Cardiac muscle cell (in vitro differentiated cells and primary cell): ENCODE measurements at regions not wholly inside any gene's neighbourhood (a gene's known extent, or its start where the extent isn't known, plus 50 kb on each side); places are given as distances from the start of the nearest gene placed in this dataset.
"Not testable (repeated sequence)": the region's sequence is repeated elsewhere in the genome, so short reads cannot be mapped to it uniquely, and the experiment has no call there.

Experiments
- DNase-seq, 2 donors: peaks; one replicate each; pipeline versions ENCODE4 v3.0.0 to v3.0.0-alpha.2; 2010 to 2017; ENCODE audit warnings: low read depth in 1 of 2, low spot score in 1 of 2
- H3K27ac ChIP-seq: fragments of 200-600 bp; sonication (generic); 2 replicates; pipeline ENCODE4 v1.5.1; 2016
- H3K27me3 ChIP-seq: fragments of 200-600 bp; sonication (generic); 2 replicates; pipeline ENCODE4 v1.6.0; 2016; ENCODE audit warnings: control low read depth
- H3K36me3 ChIP-seq: fragments of 200-600 bp; sonication (generic); 2 replicates; pipeline ENCODE4 v1.5.1; 2016; ENCODE audit warnings: control low read depth
- H3K4me1 ChIP-seq: fragments of 200-600 bp; sonication (generic); 2 replicates; pipeline ENCODE4 v1.8.1; 2017; ENCODE audit warnings: low read depth, mild to moderate bottlenecking, mixed run types
- H3K4me3 ChIP-seq: fragments of 200-600 bp; sonication (generic); 2 replicates; pipeline ENCODE4 v1.5.1; 2016; ENCODE audit warnings: mild to moderate bottlenecking
- H3K9me3 ChIP-seq: fragments of 200-600 bp; sonication (generic); 2 replicates; pipeline ENCODE4 v1.5.1; 2017; ENCODE audit warnings: low read depth, mild to moderate bottlenecking, control low read depth
- CTCF ChIP-seq: IDR thresholded peaks from 2 replicates; pipeline ENCODE4 v1.5.1; 2012; ENCODE audit warnings: low read depth, mild to moderate bottlenecking, low read length

DNA sequence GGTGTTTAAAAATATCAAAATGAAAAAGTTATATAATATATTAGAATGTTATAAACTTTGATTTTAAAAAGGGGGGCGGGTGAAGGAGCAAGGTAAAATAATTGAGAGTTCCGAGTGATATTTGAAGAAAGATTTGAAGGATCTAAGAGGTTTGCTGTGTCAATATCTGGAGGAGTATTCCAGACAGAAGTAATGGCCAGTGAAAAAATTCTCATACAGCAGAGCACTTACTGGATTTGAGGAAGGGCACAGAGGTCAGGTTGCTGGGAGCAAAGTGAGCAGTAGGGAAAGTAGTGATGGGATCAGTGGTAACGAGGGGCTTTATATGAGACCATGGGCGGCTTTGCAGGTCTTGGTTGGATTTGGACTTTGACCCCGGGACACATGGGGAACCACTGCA lies 531.5 kb downstream of the ADCYAP1 start:
- no peak for TF ChIP-seq CTCF
- Histone ChIP-seq H3K9me3 (no peaks in the 10 kb centered on the region), H3K4me3 (no peak overlapping the region), H3K36me3 (no peaks in the 10 kb centered on the region), H3K27me3 (no peaks in the 10 kb centered on the region), H3K27ac (no peak overlapping the region), H3K4me1 (peaks cover 26% of the 10 kb centered on the region)
- DNase-seq = no peak

- Histone ChIP-seq H3K27ac (no peak overlapping the region), H3K9me3 (no peaks in the 10 kb centered on the region), H3K4me3 (no peak overlapping the region), H3K4me1 (peaks cover 26% of the 10 kb centered on the region), H3K36me3 (no peaks in the 10 kb centered on the region), H3K27me3 (no peaks in the 10 kb centered on the region)
- peak in 1 of 2 donors; percentile 0 for DNase-seq
- TF ChIP-seq CTCF = no peak
Measured at GRCh38 chr18:1438458-1438910, 533.8 kb downstream of the ADCYAP1 start.

DNA sequence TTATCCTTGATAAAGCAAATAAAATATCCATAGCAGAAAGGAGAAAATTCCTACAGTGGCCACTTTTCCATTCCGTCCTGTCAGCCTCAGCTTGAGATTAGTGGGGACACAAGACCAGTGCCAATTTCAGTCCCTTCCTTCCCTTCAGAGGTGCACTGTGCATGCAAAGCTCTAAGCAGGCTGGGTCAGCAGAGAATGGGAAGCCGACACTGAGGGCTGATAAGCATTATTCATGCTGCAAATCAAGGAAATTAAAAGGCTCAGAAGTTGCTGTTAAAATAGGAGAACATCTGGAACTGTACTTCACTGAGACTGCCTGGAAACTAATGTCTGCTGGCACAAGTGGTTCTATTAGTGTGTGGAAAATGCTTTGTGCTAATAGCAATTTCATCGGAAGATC lies 534.3 kb downstream of the ADCYAP1 start:
- peak in 1 of 2 donors; percentile 4 for DNase-seq
- no peaks in the 10 kb centered on the region for H3K27me3 ChIP-seq
- H3K4me1 ChIP-seq = peaks cover 26% of the 10 kb centered on the region
- TF ChIP-seq CTCF = no peak
- no peak overlapping the region for H3K27ac ChIP-seq
- H3K9me3 ChIP-seq = no peaks in the 10 kb centered on the region
- no peak overlapping the region for H3K4me3 ChIP-seq
- no peaks in the 10 kb centered on the region for H3K36me3 ChIP-seq

GRCh38 chr18:1444062-1444461 lies 539.4 kb downstream of the ADCYAP1 start:
- not testable (repeated sequence) for H3K27ac ChIP-seq, H3K4me3 ChIP-seq, H3K36me3 ChIP-seq, DNase-seq, H3K9me3 ChIP-seq, H3K27me3 ChIP-seq
- peaks cover 12% of the 10 kb centered on the region for H3K4me1 ChIP-seq

GRCh38 chr18:1446765-1447164 lies 542.1 kb downstream of the ADCYAP1 start:
- no peaks in the 10 kb centered on the region for H3K27me3 ChIP-seq
- no peak for DNase-seq
- H3K4me1 ChIP-seq = no peaks in the 10 kb centered on the region
- H3K9me3 ChIP-seq = no peaks in the 10 kb centered on the region
- no peaks in the 10 kb centered on the region for H3K36me3 ChIP-seq
- H3K4me3 ChIP-seq = no peak overlapping the region
- H3K27ac ChIP-seq = no peak overlapping the region
- no peak for TF ChIP-seq CTCF

DNA sequence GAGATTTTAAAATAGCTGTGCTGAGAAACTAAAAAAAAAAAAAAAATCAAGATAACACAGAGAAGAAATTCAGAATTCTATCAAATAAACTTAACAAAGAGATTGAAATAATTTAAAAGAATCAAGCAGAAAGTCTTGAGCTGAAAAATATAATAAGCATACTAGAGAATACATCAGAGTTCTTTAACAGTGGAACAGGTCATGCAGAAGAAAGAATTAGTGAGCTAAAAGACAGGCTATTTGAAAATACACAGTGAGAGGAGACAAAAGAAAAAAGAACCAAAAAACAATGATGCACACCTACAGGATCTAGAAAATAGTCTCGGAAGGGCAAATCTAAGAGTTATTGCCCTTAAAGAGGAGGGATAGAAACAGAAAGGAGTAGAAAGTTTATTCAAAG lies 548.1 kb downstream of the ADCYAP1 start:
- Histone ChIP-seq H3K36me3 (no peaks in the 10 kb centered on the region), H3K27ac (no peak overlapping the region), H3K9me3 (no peaks in the 10 kb centered on the region), H3K4me3 (no peak overlapping the region), H3K4me1 (no peaks in the 10 kb centered on the region), H3K27me3 (no peaks in the 10 kb centered on the region)
- TF ChIP-seq CTCF = no peak
- DNase-seq = no peak
